T-helper 2 cell (primary cell): ENCODE measurements at regions not wholly inside any gene's neighbourhood (a gene's known extent, or its start where the extent isn't known, plus 50 kb on each side); places are given as distances from the start of the nearest gene placed in this dataset.
"Not testable (repeated sequence)": the region's sequence is repeated elsewhere in the genome, so short reads cannot be mapped to it uniquely, and the experiment has no call there.

Experiments used
- DNase-seq, 5 experiments: peaks; one replicate each; pipeline versions ENCODE4 v3.0.0 to v3.0.0-alpha.2; 2012 to 2022

DNA sequence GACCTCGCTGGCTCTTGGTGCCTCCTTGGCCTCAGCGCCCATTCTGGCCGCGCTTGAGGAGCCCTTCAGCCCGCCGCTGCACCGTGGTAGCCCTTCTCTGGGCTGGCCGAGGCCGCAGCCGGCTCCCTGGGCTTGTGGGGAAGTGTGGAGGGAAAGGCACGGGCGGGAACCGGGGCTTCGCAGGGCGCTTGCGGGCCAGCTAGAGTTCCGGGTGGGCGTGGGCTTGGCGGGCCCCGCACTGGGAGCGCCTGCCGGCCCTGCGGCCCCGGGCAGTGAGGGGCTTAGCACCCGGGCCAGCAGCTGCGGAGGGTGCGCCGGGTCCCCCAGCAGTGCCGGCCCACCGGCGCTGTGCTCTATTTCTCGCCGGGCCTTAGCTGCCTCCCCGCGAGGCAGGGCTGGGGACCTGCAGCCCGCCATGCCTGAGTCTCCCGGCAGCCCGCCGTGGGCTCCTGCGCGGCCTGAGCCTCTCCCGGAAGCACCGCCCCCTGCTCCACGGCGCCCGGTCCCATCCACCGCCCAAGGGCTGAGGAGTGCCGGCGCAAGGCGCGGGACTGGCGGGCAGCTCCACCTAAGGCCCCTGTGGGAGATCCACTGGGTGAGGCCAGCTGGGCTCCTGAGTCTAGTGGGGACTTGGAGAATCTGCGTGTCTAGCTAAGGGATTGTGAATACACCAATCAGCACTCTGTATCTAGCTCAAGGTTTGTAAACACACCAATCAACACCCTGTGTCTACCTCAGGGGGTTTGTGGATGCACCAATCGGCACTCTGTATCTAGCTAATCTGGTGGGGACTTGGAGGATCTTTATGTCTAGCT is 141.1 kb downstream of the SLCO4C1 start:
- DNase-seq, result peak in 2 of 5 experiments; percentile 9 to 25

GRCh38 chr5:102154291-102154690 is 141.8 kb downstream of the SLCO4C1 start:
- no peak for DNase-seq

GRCh38 chr5:102153003-102153759 is 142.9 kb downstream of the SLCO4C1 start:
- DNase-seq, result peak in 1 of 5 experiments; percentile 9

DNA sequence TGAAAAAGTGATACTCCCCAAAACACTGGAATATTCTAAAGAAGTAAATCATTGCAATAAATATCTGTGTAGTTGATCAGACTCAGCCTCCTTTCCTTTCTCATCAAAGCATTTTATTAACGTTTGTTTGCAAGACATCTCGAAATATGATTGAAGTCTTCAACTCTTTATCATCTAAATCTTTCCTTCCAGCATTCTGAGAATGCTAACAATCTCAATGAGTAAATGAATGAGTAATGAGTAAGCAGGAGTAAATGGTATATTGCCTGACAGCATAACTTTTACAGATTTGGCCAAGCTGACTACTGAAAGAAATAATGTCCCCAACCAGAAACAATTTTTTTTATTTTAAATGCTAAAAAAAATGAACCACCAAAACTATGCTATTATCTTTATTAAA is 157.1 kb downstream of the SLCO4C1 start:
- no peak for DNase-seq

DNA sequence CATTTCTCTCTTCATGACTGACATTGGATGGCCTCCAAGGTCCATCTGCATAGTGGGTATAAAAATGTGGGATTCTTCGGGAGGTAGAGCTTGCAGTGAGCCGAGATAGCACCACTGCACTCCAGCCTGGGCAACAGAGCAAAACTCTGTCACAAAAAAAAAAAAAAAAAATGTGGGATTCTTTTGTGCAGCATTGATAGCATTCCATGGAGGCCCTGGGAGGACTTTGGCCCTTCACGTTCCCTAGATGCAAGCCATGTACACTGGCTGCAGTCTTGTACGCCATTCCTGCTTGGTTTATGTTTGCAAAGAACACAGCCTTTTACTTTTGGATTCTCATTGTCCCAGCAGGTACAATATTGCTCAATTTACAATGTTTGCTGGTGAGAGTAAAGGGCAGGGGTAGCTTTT is 157.8 kb downstream of the SLCO4C1 start:
- DNase-seq, result no peak

DNA sequence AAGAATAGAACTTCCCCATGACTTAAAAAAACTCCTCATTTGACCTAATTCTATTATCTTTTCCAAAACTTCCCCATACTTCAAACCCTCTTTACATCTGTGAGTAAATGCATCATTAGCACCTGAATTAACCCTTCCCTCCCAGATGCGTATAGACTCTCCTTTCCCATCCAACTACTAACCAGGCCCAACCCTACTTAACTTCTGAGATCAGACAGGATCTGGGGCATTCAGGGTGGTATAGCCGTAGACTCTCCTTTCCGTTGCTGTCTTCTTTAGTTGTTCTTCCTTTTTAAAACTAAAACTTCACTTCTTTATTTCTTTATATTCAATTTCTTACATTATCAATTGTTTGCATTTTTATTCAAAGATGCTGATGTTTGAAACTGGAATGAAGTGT is 165.2 kb downstream of the SLCO4C1 start:
- DNase-seq, result no peak

DNA sequence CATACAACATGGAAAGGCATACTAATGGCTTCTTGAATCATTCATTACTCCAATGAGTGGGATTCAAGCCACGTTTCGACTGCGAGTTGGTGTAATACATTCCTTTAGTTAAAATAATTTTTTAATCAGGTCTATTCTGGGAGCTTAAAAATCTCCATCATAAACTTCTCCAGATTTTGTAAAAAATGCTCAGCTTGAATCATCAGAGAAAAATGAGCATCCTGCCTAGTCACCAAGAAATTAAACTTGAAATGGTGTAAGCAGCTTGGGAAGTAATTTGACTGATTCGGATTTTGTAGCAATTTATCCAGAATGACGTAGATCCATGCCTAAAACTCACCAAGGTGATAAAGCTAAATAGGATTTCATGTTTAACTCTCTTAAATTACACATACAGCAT is 165.7 kb downstream of the SLCO4C1 start:
- DNase-seq, result no peak

- no peak for DNase-seq
These were observed 176.8 kb downstream of the SLCO4C1 start for GRCh38 chr5:102119252-102119651.

- DNase-seq, result no peak
These were observed 180.3 kb downstream of the SLCO4C1 start for GRCh38 chr5:102115736-102116135.

- DNase-seq, result no peak
These were observed 181.5 kb downstream of the SLCO4C1 start for GRCh38 chr5:102114525-102115069.

DNA sequence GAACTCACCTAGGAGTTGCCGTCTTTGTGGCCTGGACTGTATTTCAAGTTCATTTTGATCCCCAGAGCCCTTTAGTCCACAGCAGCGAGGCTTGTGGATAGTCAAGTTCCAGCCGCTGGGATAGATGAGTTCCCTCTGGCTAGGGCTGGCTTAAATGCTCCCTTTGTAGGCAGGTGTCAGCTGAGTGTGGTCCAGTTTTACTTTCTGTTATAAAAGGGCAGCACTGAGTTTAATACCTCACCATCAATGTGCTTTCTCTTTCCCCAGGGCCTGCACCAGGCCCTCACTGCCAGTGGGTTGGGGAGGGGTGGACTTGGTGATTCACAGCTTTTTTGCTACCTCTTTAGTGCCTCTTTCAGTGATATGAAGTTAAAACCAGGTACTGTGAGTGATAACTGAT is 188.2 kb downstream of the SLCO4C1 start:
- DNase-seq, result no peak

DNA sequence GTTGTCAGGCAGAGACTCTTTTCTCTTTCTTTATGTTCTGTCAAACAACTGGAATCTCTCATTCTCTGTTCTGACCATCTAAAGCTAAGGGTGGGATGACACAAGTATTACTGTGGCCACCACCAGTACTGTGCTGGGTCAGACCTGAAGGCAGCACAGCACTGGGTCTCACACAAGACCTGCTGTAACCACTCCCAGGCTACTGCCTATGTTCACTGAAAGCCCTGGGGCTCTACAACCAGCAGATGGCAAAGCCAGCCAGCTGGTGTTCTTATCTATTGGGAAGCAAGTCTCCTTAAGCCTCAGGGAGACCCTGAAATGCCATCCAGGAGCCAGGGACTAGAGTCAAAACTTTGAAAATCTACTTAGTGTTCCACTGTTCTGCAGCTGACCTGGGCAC is 189.5 kb downstream of the SLCO4C1 start:
- DNase-seq, result no peak

DNA sequence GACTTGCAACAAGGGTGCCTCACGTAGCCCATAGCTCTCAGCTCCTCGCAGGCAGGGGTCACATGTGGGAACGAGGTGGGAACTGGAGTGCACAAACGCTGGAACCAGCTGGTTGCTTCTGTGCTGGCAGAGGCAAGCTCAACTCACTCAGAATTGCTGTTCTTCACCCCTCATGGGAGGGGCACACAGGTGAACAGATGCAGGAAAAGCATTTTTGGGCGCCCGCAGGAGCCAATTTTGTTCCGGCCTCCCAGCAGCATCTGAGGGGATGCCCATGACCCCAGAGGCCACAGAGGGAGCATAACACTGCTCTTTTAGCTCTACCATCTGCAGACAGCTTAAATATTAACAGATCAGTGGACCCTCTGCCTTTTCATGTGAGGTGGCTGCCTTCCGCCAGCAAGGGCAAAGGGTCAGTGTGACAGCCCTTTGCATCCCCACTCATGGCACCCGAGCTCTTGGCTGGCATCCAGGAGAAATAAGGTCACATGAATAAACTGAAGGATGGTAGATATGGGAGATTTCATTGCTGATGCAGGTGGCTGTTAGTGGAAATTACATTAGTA is 196.2 kb downstream of the SLCO4C1 start:
- no peak for DNase-seq

GRCh38 chr5:102099083-102099482 is 197.0 kb downstream of the SLCO4C1 start:
- not testable (repeated sequence) for DNase-seq

DNA sequence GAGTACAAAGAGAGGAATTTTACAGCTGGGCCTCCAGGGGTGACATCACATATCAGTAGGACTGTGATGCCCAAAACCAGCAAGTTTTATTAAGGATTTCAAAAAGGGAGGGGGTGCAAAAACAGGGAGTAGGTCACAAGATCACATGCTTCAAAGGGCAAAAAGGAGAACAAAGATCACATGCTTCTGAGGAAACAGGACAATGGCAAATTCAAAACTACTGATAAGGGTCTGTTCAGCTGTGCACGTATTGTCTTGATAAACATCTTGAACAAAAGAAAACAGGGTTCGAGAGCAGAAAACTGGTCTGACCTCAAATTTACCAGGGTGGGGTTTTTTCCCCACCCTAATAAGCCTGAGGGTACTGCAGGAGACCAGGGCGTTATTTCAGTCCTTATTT is 197.5 kb downstream of the SLCO4C1 start:
- DNase-seq, result not testable (repeated sequence)

GRCh38 chr5:102090770-102091169 is 205.3 kb downstream of the SLCO4C1 start:
- DNase-seq, result no peak

GRCh38 chr5:102089883-102090282 is 206.2 kb downstream of the SLCO4C1 start:
- no peak for DNase-seq

- no peak for DNase-seq
These were observed 208.2 kb downstream of the SLCO4C1 start for GRCh38 chr5:102087906-102088305.

- DNase-seq, result no peak
These were observed 215.8 kb downstream of the SLCO4C1 start for GRCh38 chr5:102080288-102080687.

DNA sequence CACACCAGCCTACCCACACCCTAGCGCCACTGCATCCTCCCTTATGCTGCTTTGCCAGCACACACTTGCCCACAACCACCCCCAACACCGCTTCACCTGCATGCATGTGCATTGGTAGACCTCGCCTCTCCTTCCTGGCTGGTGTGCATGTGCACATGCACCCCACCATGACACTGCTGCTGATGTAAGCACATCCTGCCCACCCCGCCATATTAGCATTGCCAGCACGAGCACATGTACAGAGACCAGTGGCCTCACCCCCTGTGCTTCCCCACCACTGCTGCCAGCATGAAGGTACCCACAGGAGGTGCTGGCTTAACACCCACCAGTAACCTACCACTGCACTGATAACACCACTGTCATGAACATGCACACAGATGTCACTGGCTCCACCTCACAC is 218.2 kb downstream of the SLCO4C1 start:
- no peak for DNase-seq

DNA sequence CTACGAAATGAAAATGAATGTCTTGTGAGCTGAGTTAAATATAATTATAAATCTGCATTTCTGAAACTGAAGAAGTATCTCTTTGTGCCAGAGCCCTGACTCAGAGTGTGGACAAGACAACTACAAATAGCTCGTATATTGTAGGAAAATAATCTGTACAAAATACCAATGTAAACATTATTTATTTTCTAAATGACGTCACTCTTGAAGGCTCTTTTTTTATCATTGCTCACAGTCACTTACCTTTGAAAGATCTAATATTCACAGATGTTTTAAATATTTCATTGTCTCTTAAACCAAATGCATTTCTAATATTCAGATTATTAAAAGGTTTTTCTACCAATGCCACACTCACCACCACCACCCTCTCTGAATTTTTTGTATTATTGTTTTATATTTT is 226.1 kb downstream of the SLCO4C1 start:
- no peak for DNase-seq

DNA sequence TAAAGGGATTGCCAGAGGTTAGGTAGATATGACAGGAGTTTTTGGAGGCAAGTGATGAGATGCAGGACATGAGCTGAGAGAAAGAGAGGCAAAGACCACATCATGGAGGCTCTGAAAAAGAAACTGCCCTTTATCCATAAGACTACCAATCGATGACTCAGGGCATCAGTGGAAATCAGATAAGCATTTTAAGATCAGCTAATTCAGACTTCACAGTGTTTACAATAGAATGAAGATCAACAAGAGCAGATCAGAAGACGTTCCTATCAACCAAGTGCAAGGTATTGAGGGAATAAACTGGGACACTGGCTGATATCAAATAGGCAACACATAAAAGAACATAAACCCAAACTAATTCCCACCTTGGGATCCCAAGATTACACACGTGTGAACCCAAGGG is 227.2 kb downstream of the SLCO4C1 start:
- DNase-seq, result no peak

DNA sequence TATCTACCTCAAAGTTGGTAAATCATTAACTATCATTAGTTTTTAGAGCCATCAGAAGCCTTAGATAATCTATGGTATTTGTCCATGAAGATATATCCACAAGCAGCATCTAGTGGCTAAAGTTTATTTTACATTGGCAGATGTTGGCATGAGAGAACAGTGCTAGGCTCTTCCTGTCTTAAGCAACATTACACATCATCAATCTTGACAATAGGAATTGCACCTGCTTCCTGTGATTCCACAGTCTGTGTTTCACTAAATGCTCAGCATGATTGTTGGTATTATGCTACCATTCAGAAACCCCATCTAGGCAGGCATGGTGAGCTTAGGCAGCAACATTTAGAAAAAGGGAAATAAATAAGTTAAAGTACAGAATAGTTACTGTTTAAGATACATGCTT is 246.6 kb downstream of the SLCO4C1 start:
- DNase-seq, result no peak

DNA sequence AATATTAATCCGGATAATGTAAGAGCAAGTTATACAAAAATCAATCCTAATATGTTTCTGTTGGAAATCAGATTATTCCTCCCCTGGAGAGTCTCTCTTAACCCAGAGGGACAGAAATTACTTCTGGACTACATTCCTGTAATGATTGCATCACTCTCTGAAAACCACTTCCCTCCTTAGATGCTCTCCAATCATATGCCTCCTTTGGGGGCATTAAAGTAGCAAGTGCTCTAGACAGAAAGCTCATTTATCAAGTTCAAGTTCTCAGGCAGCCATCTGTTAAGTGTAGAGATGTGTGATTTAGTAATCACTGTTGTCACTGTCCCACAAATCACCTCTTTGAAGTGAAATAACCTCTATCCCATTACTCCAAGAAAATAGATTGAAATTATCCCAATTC is 247.1 kb downstream of the SLCO4C1 start:
- DNase-seq, result no peak
